Eye (tissue), 1 donor: ENCODE measurements at regions not wholly inside any gene's neighbourhood (a gene's known extent, or its start where the extent isn't known, plus 50 kb on each side); places are given as distances from the start of the nearest gene placed in this dataset.

ENCODE experiments used
- DNase-seq: peaks from one replicate; pipeline ENCODE4 v3.0.0-alpha.2; 2015

DNA sequence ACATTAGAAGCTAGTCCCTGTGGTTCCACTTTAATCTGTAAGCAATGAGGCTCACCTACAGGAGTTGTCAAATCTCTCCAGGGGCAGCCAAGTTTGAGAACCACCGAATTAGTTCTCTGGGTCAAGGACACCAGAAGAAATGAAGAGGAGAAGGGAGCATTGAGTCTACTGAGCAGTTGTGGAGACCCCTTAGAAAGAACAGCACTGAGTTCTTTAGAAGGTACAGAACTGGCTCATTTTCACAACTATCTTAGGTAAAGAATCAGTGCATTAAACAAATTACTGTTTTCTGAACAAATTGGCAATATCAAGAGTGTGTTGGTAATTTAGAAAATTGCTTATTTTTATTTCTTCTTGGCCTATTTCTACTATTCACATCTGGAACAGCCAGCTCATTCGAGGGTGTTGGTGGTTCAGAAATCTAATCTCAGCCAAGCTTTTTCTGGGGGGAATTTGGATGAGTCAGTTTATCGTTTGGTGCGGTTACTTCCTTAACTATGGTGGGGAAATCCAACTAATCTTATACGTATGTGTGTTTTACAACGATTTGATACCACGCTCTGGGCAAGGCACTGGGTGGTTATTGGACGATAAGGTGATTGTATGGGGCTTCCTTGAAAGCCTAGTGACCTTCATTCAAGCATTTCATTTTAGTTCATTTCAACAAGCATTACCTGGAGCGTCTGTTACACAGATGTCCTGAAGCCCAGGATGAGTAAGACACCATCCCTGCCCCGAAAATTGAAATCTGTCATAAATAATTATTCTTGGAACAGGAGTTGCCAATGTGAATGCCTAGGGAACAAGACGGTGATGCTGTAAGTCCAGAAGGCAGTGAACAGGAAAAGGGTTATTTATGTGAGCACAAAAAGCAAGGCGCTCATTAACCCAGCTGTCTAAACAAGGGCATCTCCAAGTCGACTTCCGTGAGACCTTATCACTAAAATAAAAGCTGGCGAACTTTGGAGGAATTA, 52.0 kb upstream of the TMPRSS2 start:
- no peak for DNase-seq

DNA sequence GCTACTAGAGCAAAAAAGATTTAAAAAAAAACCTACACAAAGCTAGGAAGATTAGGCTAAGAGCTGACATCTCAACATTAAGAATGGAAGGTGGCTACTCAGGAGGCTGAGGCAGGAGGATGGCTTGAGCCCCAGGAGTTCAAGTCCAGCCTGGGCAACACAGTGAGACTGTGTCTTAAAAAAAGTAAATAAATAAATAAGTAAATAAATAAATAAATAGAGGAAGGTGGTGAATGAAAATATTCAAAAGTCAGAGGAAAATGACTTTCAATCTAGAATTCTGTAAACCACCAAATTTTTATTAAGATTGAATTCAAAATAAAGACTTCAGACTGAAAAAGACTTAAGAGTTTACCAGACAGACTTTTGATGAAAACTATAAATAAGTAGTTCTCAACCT, 50.9 kb upstream of the TMPRSS2 start:
- no peak for DNase-seq

DNA sequence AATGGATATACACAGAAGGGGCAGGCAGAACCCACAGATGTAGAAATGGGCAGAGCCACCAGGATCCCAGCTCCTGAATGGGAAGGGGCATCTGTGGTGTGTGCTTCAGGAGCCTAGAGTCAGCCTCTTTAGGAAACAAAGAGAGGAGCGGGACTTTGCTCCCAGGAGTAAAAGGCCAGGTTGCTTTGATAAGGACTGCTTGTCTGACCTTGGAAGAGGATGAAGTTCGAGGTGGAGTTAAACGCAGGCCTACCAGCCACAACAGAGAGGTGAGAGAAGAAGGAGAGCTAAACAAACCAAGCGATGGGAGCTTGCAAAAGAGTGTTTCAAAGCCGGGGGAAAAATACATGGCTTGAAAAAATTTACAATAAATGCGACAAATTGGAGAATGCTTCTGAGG, 49.9 kb upstream of the TMPRSS2 start:
- no peak for DNase-seq
